GM12878 (cell line): ENCODE measurements at regions not wholly inside any gene's neighbourhood (a gene's known extent, or its start where the extent isn't known, plus 50 kb on each side); places are given as distances from the start of the nearest gene placed in this dataset.

Experiments used
- ATAC-seq: fragments of 200-7000 bp; cut with Tn5 transposase; 3 replicates; pipeline ENCODE4 v1.9.1; 2020; ENCODE audit warnings: mild to moderate bottlenecking, moderate library complexity
- BruUV-seq: library from RNA; stranded (reverse); fragments of 400-500 nt; replicated peaks from 2 replicates; lab custom pipeline; 2021; lab: Mats Ljungman, UMichigan
- CTCF ChIA-PET: fragments of 300-600 bp; sonication (Branson Sonifier 250); formaldehyde crosslinking; extraction: SDS; loops from one replicate; lab custom pipeline; 2021; ENCODE audit warnings: inconsistent platforms; lab: Yijun Ruan, JAX
- POLR2A ChIA-PET: fragments of 350-600 bp; formaldehyde crosslinking; extraction: SDS; loops from one replicate; lab custom pipeline; 2021; ENCODE audit warnings: inconsistent platforms; lab: Charles Lee
- RAD21 ChIA-PET: fragments of 300-600 bp; sonication (Branson Sonifier 250); formaldehyde crosslinking; loops from one replicate; lab custom pipeline; 2023; ENCODE audit warnings: antibody characterized with exemption; ENCODE audit not compliant: unreplicated experiment; lab: Charles Lee
- SMC1A ChIA-PET: fragments of 300-600 bp; sonication (Branson Sonifier 250); formaldehyde crosslinking; loops from one replicate; lab custom pipeline; 2023; ENCODE audit not compliant: unreplicated experiment, uncharacterized antibody; lab: Charles Lee
- DNase-seq: peaks from one replicate; pipeline ENCODE4 v3.0.0-alpha.2; 2011; ENCODE audit warnings: low read depth, low spot score
- FAIRE-seq: peaks from 3 replicates; lab custom pipeline; 2011; peaks lifted over from hg19 to GRCh38; lab: Jason Lieb, UNC
- H2AFZ ChIP-seq: 2 replicates; pipeline ENCODE4 v1.6.0; 2011; ENCODE audit warnings: low read depth, low read length, control low read depth; ENCODE audit not compliant: control insufficient read depth
- H3K27ac ChIP-seq: 2 replicates; pipeline ENCODE4 v1.5.1; 2011; ENCODE audit warnings: control low read depth; ENCODE audit not compliant: control insufficient read depth, insufficient read depth
- H3K27me3 ChIP-seq, 2 experiments: replicated peaks in 1 of 2; 2 replicates each; pipeline versions ENCODE4 v1.6.0 to v1.6.1; 2011; ENCODE audit warnings: low read length in 1 of 2; ENCODE audit not compliant: control insufficient read depth in 2 of 2, insufficient read depth in 2 of 2
- H3K36me3 ChIP-seq, 2 experiments: 2 replicates each; pipeline ENCODE4 v1.5.1; 2011; ENCODE audit warnings: low read length in 1 of 2; ENCODE audit not compliant: control insufficient read depth in 2 of 2, insufficient read depth in 2 of 2
- H3K4me1 ChIP-seq: 2 replicates; pipeline ENCODE4 v1.6.1; 2011; ENCODE audit warnings: mild to moderate bottlenecking, low read length, moderate library complexity, mixed read lengths; ENCODE audit not compliant: control insufficient read depth, insufficient read depth
- H3K4me2 ChIP-seq: 2 replicates; pipeline ENCODE4 v1.6.0; 2011; ENCODE audit warnings: control low read depth; ENCODE audit not compliant: control insufficient read depth, insufficient read depth
- H3K4me3 ChIP-seq: fragments of 200-600 bp; sonication (generic); 2 replicates; pipeline ENCODE4 v1.5.1; 2016
- H3K79me2 ChIP-seq: 2 replicates; pipeline ENCODE4 v1.6.0; 2011; ENCODE audit warnings: low read length; ENCODE audit not compliant: control insufficient read depth, insufficient read depth
- H3K9ac ChIP-seq: 2 replicates; pipeline ENCODE4 v1.8.0; 2011; ENCODE audit warnings: low read length, control low read depth, mixed read lengths; ENCODE audit not compliant: control insufficient read depth, insufficient read depth
- H3K9me3 ChIP-seq: replicated peaks from 3 replicates; pipeline ENCODE4 v1.5.1; 2011; ENCODE audit warnings: mild to moderate bottlenecking, low read length; ENCODE audit not compliant: control insufficient read depth, insufficient read depth
- H4K20me1 ChIP-seq: 2 replicates; pipeline ENCODE4 v1.6.0; 2011; ENCODE audit not compliant: control insufficient read depth, insufficient read depth
- BACH1 ChIP-seq: fragments of 450-650 bp; IDR thresholded peaks from 2 replicates; pipeline ENCODE4 v1.6.1; 2017; ENCODE audit warnings: mild to moderate bottlenecking, borderline replicate concordance
- BHLHE40 ChIP-seq, 2 experiments: fragments of 450-650 bp in 1 of 2; IDR thresholded peaks; 2 replicates each; pipeline ENCODE4 v1.6.1; 2011 to 2017; ENCODE audit warnings: low read depth in 2 of 2, borderline replicate concordance in 1 of 2, improper control_type of control experiment in 1 of 2, low read length in 1 of 2, mild to moderate bottlenecking in 1 of 2
- E2F8 ChIP-seq: fragments of 450-650 bp; IDR thresholded peaks from 2 replicates; pipeline ENCODE4 v1.6.1; 2018; ENCODE audit warnings: mild to moderate bottlenecking, low read depth, moderate library complexity; ENCODE audit not compliant: partially characterized antibody
- ELK1 ChIP-seq: IDR thresholded peaks from 2 replicates; pipeline ENCODE4 v1.6.1; 2012; ENCODE audit warnings: low read depth, low read length, improper control_type of control experiment
- NBN ChIP-seq: fragments of 450-650 bp; IDR thresholded peaks from 2 replicates; pipeline ENCODE4 v1.6.1; 2016
- POLR2AphosphoS5 ChIP-seq: IDR thresholded peaks from 2 replicates; pipeline ENCODE4 v1.6.1; 2011; ENCODE audit warnings: mild to moderate bottlenecking, low read length, inconsistent platforms
- ZNF384 ChIP-seq: IDR thresholded peaks from 2 replicates; pipeline ENCODE4 v1.6.1; 2012; ENCODE audit warnings: low read depth, mild to moderate bottlenecking, low read length, improper control_type of control experiment, borderline replicate concordance
- ZNF687 ChIP-seq: fragments of 450-650 bp; IDR thresholded peaks from 2 replicates; pipeline ENCODE4 v1.6.1; 2017; ENCODE audit warnings: mild to moderate bottlenecking, moderate library complexity
- WGBS: methylation state at CpG from one replicate; pipeline ENCODE4 v1.1.6; 2016; ENCODE audit warnings: low lambda C conversion rate; ENCODE audit not compliant: insufficient replicate concordance, insufficient coverage; ENCODE audit errors: missing lambda C conversion rate; 5-methylcytosine and 5-hydroxymethylcytosine counted together
- in situ Hi-C: fragments of 300-500 bp; cut with MboI; formaldehyde crosslinking; loops from 9 replicates; pipeline ENCODE4 v1.14.3; 2018; ENCODE audit warnings: mixed read lengths
- intact Hi-C: fragments of 100-400 bp; cut with micrococcal nuclease; formaldehyde crosslinking; loops from one replicate; pipeline ENCODE4 v1.14.2; 2022; ENCODE audit not compliant: unreplicated experiment
- TF ChIP-seq, protein P1 (sequence below): fragments of 450-650 bp; IDR thresholded peaks from 2 replicates; pipeline ENCODE4 v1.6.1; 2017; ENCODE audit warnings: borderline replicate concordance
- TF ChIP-seq, protein P2 (sequence below): fragments of 450-650 bp; formaldehyde crosslinking; IDR thresholded peaks from 2 replicates; pipeline ENCODE4 v1.5.0; 2022; ENCODE audit warnings: mild to moderate bottlenecking, missing genetic modification characterization

DNA sequence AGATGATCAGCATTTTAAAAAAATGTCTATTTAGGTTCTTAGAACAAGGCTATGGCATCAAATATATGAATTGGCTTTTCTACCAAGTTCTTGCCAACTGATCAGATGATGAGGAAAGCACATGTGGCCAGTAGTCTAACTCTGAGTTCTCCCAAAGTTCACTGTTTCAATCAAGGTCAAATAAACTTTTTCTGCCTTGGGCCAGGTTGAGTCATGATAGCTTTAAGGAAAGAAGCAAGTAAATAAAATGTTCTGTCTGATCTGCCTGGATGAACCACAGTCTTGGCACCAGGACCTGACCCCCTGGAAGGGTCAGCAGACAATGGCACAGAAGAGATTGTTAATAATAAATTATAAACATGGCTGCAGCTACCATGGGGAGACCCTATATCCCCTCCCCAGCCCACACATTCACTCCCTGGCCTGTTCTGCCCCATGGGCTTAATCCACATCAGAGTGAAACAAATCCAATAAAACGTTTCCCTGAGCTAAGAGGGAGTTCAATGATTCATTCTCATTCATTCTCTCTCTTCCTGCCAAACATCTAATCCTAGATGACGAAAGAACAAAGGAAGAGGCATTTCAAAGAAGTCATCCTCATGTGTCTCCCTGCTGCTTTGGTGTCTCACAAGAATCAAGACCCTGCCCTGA, 661.6 kb downstream of the DHX35 start:
- ChIA-PET CTCF (no interaction called here), SMC1A (no interaction called here), POLR2A (no interaction called here), RAD21 (no interaction called here)
- no peak overlapping the region for H3K27ac ChIP-seq
- no peak for ATAC-seq
- H3K4me1 ChIP-seq: no peaks in the 10 kb centered on the region
- no peaks in the 10 kb centered on the region for H3K79me2 ChIP-seq
- no peaks in the 10 kb centered on the region; a peak in 1 of 4 replicates for H3K27me3 ChIP-seq
- H3K36me3 ChIP-seq: no peaks in the 10 kb centered on the region
- WGBS: 3% methylated on average over 2 of the region's 2 CpGs
- no peak overlapping the region for H2AFZ ChIP-seq
- in situ Hi-C loops: no loop called here
- no peaks in the 10 kb centered on the region for H4K20me1 ChIP-seq
- H3K9ac ChIP-seq: no peak overlapping the region
- no peak overlapping the region for H3K4me2 ChIP-seq
- DNase-seq: no peak
- no peaks in the 10 kb centered on the region for H3K9me3 ChIP-seq
- intact Hi-C loops: no loop called here
- no TSS peak for BruUV-seq
- H3K4me3 ChIP-seq: no peak overlapping the region
- FAIRE-seq: no peak
- TF ChIP-seq ZNF687 (no peak), ELK1 (no peak), ZNF384 (no peak), E2F8 (no peak), BHLHE40 (IDR thresholded peaks at IDR 0.05; ENCODE audit: borderline replicate concordance in 1 of 2, low read depth in 2 of 2, low read length in 1 of 2) (no peak), NBN (no peak), BACH1 (no peak), POLR2AphosphoS5 (no peak)
- TF ChIP-seq, protein P1, sequence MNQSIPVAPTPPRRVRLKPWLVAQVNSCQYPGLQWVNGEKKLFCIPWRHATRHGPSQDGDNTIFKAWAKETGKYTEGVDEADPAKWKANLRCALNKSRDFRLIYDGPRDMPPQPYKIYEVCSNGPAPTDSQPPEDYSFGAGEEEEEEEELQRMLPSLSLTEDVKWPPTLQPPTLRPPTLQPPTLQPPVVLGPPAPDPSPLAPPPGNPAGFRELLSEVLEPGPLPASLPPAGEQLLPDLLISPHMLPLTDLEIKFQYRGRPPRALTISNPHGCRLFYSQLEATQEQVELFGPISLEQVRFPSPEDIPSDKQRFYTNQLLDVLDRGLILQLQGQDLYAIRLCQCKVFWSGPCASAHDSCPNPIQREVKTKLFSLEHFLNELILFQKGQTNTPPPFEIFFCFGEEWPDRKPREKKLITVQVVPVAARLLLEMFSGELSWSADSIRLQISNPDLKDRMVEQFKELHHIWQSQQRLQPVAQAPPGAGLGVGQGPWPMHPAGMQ: no peak
- TF ChIP-seq, protein P2, sequence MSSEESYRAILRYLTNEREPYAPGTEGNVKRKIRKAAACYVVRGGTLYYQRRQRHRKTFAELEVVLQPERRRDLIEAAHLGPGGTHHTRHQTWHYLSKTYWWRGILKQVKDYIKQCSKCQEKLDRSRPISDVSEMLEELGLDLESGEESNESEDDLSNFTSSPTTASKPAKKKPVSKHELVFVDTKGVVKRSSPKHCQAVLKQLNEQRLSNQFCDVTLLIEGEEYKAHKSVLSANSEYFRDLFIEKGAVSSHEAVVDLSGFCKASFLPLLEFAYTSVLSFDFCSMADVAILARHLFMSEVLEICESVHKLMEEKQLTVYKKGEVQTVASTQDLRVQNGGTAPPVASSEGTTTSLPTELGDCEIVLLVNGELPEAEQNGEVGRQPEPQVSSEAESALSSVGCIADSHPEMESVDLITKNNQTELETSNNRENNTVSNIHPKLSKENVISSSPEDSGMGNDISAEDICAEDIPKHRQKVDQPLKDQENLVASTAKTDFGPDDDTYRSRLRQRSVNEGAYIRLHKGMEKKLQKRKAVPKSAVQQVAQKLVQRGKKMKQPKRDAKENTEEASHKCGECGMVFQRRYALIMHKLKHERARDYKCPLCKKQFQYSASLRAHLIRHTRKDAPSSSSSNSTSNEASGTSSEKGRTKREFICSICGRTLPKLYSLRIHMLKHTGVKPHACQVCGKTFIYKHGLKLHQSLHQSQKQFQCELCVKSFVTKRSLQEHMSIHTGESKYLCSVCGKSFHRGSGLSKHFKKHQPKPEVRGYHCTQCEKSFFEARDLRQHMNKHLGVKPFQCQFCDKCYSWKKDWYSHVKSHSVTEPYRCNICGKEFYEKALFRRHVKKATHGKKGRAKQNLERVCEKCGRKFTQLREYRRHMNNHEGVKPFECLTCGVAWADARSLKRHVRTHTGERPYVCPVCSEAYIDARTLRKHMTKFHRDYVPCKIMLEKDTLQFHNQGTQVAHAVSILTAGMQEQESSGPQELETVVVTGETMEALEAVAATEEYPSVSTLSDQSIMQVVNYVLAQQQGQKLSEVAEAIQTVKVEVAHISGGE (CRISPR knock-in tag): no peak
